ENCODE measurements at regions not wholly inside any gene's neighbourhood (a gene's known extent, or its start where the extent isn't known, plus 50 kb on each side); places are given as distances from the start of the nearest gene placed in this dataset.

GRCh38 chr7:15105711-15106110, 203.2 kb upstream of the DGKB start:
- ChIA-PET CTCF (no interaction called here), POLR2A (no interaction called here)
- Histone ChIP-seq H3K4me1 (ENCODE audit: control insufficient read depth, insufficient read depth, low read length) (no peaks in the 10 kb centered on the region), H3K36me3 (ENCODE audit: control insufficient read depth, insufficient read depth, low read length) (no peaks in the 10 kb centered on the region), H3K27me3 (ENCODE audit: control insufficient read depth, insufficient read depth, low read length) (no peaks in the 10 kb centered on the region), H3K4me3 (ENCODE audit: low read depth in 2 of 2, low read length in 2 of 2) (no peak overlapping the region), H3K9me3 (ENCODE audit: control insufficient read depth, insufficient read depth, low read depth, low read length) (peaks cover 6% of the 10 kb centered on the region; the same call in 1 of the 2 replicates), H3K27ac (ENCODE audit: low read length) (no peak overlapping the region)
- BruUV-seq (replicated peaks), result no TSS peak
- no peak for DNase-seq (ENCODE audit: low read depth, low spot score)
- ATAC-seq, result no peak
- TF ChIP-seq CTCF (IDR thresholded peaks at IDR 0.05) (no peak), SIN3A (IDR thresholded peaks at IDR 0.05; ENCODE audit: borderline replicate concordance, insufficient read depth, low read depth, low read length) (no peak), TCF7L2 (IDR thresholded peaks at IDR 0.05; ENCODE audit: low read depth, low read length) (no peak), REST (IDR thresholded peaks at IDR 0.05; ENCODE audit: insufficient read depth in 1 of 2, low read depth in 2 of 2, low read length in 1 of 2) (no peak), POLR2AphosphoS5 (IDR thresholded peaks at IDR 0.05; ENCODE audit: low read depth, low read length) (no peak)
- intact Hi-C loops (cut with micrococcal nuclease; ENCODE audit: unreplicated experiment) (no loop called here), in situ Hi-C loops (cut with HindIII; ENCODE audit: low pct_unique_long_range_greater_than_20kb, low sequenced_read_pairs) (no loop called here)

GRCh38 chr7:15104411-15105092, 202.0 kb upstream of the DGKB start:
- DNase-seq (ENCODE audit: low read depth, low spot score), result no peak
- no peak overlapping the region for H3K4me3 ChIP-seq (ENCODE audit: low read depth in 2 of 2, low read length in 2 of 2)
- no TSS peak for BruUV-seq (replicated peaks)
- no peaks in the 10 kb centered on the region for H3K36me3 ChIP-seq (ENCODE audit: control insufficient read depth, insufficient read depth, low read length)
- no peaks in the 10 kb centered on the region for H3K4me1 ChIP-seq (ENCODE audit: control insufficient read depth, insufficient read depth, low read length)
- intact Hi-C loops (cut with micrococcal nuclease; ENCODE audit: unreplicated experiment), result no loop called here
- ChIA-PET CTCF (no interaction called here), POLR2A (no interaction called here)
- ATAC-seq, result no peak
- TF ChIP-seq POLR2AphosphoS5 (IDR thresholded peaks at IDR 0.05; ENCODE audit: low read depth, low read length) (no peak), SIN3A (IDR thresholded peaks at IDR 0.05; ENCODE audit: borderline replicate concordance, insufficient read depth, low read depth, low read length) (no peak), CTCF (IDR thresholded peaks at IDR 0.05) (no peak), REST (IDR thresholded peaks at IDR 0.05; ENCODE audit: insufficient read depth in 1 of 2, low read depth in 2 of 2, low read length in 1 of 2) (no peak), TCF7L2 (IDR thresholded peaks at IDR 0.05; ENCODE audit: low read depth, low read length) (no peak)
- no peak overlapping the region for H3K27ac ChIP-seq (ENCODE audit: low read length)
- H3K9me3 ChIP-seq (ENCODE audit: control insufficient read depth, insufficient read depth, low read depth, low read length), result peaks cover 6% of the 10 kb centered on the region; the same call in 1 of the 2 replicates
- no peaks in the 10 kb centered on the region for H3K27me3 ChIP-seq (ENCODE audit: control insufficient read depth, insufficient read depth, low read length)
- in situ Hi-C loops (cut with HindIII; ENCODE audit: low pct_unique_long_range_greater_than_20kb, low sequenced_read_pairs), result no loop called here
